Neutrophil (primary cell): ENCODE measurements at regions not wholly inside any gene's neighbourhood (a gene's known extent, or its start where the extent isn't known, plus 50 kb on each side); places are given as distances from the start of the nearest gene placed in this dataset.

Experiments
- H3K27ac ChIP-seq: fragments of 200-600 bp; sonication (generic); 2 replicates; pipeline ENCODE4 v1.5.1; 2016; ENCODE audit warnings: mild to moderate bottlenecking, moderate library complexity
- H3K27me3 ChIP-seq: fragments of 200-600 bp; sonication (generic); 2 replicates; pipeline ENCODE4 v1.6.0; 2016; ENCODE audit warnings: mild to moderate bottlenecking
- H3K36me3 ChIP-seq: fragments of 200-600 bp; sonication (generic); 2 replicates; pipeline ENCODE4 v1.5.1; 2017
- H3K4me1 ChIP-seq, 2 experiments: fragments of 200-600 bp in 1 of 2; sonication (generic) in 1 of 2; 1 replicate in 1 of 2; 2 replicates in 1 of 2; pipeline versions ENCODE4 v1.5.1 to v1.6.1; 2013 to 2016; ENCODE audit warnings: low read depth in 1 of 2, low read length in 1 of 2, mild to moderate bottlenecking in 1 of 2, moderate library complexity in 1 of 2; ENCODE audit not compliant: control insufficient read depth in 1 of 2, insufficient read depth in 1 of 2
- H3K4me3 ChIP-seq, 2 experiments: fragments of 200-600 bp in 1 of 2; sonication (generic) in 1 of 2; 1 replicate in 1 of 2; 2 replicates in 1 of 2; pipeline ENCODE4 v1.5.1; 2013 to 2016; ENCODE audit warnings: low read depth in 1 of 2, low read length in 1 of 2, mild to moderate bottlenecking in 1 of 2, moderate library complexity in 1 of 2
- H3K9me3 ChIP-seq: fragments of 200-600 bp; sonication (generic); 2 replicates; pipeline ENCODE4 v1.5.1; 2016
- CTCF ChIP-seq: fragments of 200-600 bp; sonication (generic); IDR thresholded peaks from 2 replicates; pipeline ENCODE4 v1.5.1; 2016; ENCODE audit warnings: antibody characterized with exemption

- Histone ChIP-seq H3K27ac (no peak overlapping the region), H3K4me1 (no peaks in the 10 kb centered on the region), H3K4me3 (no peak overlapping the region), H3K36me3 (no peaks in the 10 kb centered on the region), H3K27me3 (no peaks in the 10 kb centered on the region), H3K9me3 (no peaks in the 10 kb centered on the region)
- TF ChIP-seq CTCF, result no peak
Observed at GRCh38 chr2:60324536-60324935, 228.9 kb downstream of the BCL11A start.

GRCh38 chr2:60321816-60322215 lies 231.6 kb downstream of the BCL11A start:
- no peaks in the 10 kb centered on the region for H3K27me3 ChIP-seq
- no peak overlapping the region for H3K27ac ChIP-seq
- no peaks in the 10 kb centered on the region for H3K4me1 ChIP-seq
- H3K4me3 ChIP-seq, result no peak overlapping the region
- no peaks in the 10 kb centered on the region for H3K36me3 ChIP-seq
- no peaks in the 10 kb centered on the region for H3K9me3 ChIP-seq
- no peak for TF ChIP-seq CTCF

GRCh38 chr2:60320724-60321123 lies 232.7 kb downstream of the BCL11A start:
- H3K36me3 ChIP-seq, result no peaks in the 10 kb centered on the region

GRCh38 chr2:60319031-60319547 lies 234.4 kb downstream of the BCL11A start:
- H3K36me3 ChIP-seq, result no peaks in the 10 kb centered on the region
- no peak overlapping the region for H3K27ac ChIP-seq
- no peaks in the 10 kb centered on the region for H3K4me1 ChIP-seq
- no peak for TF ChIP-seq CTCF
- no peaks in the 10 kb centered on the region for H3K9me3 ChIP-seq
- H3K27me3 ChIP-seq, result no peaks in the 10 kb centered on the region
- H3K4me3 ChIP-seq, result no peak overlapping the region

More at GRCh38 chr2:60320724-60321123, 232.7 kb downstream of the BCL11A start:
- H3K4me3 ChIP-seq, result no peak overlapping the region
- no peak for TF ChIP-seq CTCF
- no peaks in the 10 kb centered on the region for H3K9me3 ChIP-seq
- no peak overlapping the region for H3K27ac ChIP-seq
- no peaks in the 10 kb centered on the region for H3K27me3 ChIP-seq
- H3K4me1 ChIP-seq, result no peaks in the 10 kb centered on the region

- no peaks in the 10 kb centered on the region for H3K36me3 ChIP-seq
- H3K27me3 ChIP-seq, result no peaks in the 10 kb centered on the region
- no peaks in the 10 kb centered on the region for H3K9me3 ChIP-seq
- H3K4me1 ChIP-seq, result no peaks in the 10 kb centered on the region
- TF ChIP-seq CTCF, result no peak
- no peak overlapping the region for H3K27ac ChIP-seq
- H3K4me3 ChIP-seq, result no peak overlapping the region
Observed at GRCh38 chr2:60318544-60318943, 234.9 kb downstream of the BCL11A start.

- TF ChIP-seq CTCF, result no peak
- Histone ChIP-seq H3K27me3 (no peaks in the 10 kb centered on the region), H3K36me3 (no peaks in the 10 kb centered on the region), H3K4me3 (no peak overlapping the region), H3K4me1 (no peaks in the 10 kb centered on the region), H3K9me3 (no peaks in the 10 kb centered on the region), H3K27ac (no peak overlapping the region)
Observed at GRCh38 chr2:60317844-60318243, 235.6 kb downstream of the BCL11A start.
